GM21825 (cell line): ENCODE measurements at regions not wholly inside any gene's neighbourhood (a gene's known extent, or its start where the extent isn't known, plus 50 kb on each side); places are given as distances from the start of the nearest gene placed in this dataset.

Experiments
- ATAC-seq: cut with Tn5 transposase; IDR thresholded peaks from one replicate; pipeline ENCODE4 v1.9.1; 2021; ENCODE audit warnings: mild to moderate bottlenecking, moderate library complexity; ENCODE audit not compliant: unreplicated experiment

GRCh38 chr9:38287420-38287985, 105.0 kb upstream of the ALDH1B1 start:
- no peak for ATAC-seq

- no peak for ATAC-seq
Measured at GRCh38 chr9:38286766-38287165, 105.7 kb upstream of the ALDH1B1 start.

GRCh38 chr9:38286357-38286756, 106.1 kb upstream of the ALDH1B1 start:
- no peak for ATAC-seq

- ATAC-seq, result no peak
Measured at GRCh38 chr9:38285236-38285635, 107.3 kb upstream of the ALDH1B1 start.

- no peak for ATAC-seq
Measured at GRCh38 chr9:38284588-38285051, 107.9 kb upstream of the ALDH1B1 start.

DNA sequence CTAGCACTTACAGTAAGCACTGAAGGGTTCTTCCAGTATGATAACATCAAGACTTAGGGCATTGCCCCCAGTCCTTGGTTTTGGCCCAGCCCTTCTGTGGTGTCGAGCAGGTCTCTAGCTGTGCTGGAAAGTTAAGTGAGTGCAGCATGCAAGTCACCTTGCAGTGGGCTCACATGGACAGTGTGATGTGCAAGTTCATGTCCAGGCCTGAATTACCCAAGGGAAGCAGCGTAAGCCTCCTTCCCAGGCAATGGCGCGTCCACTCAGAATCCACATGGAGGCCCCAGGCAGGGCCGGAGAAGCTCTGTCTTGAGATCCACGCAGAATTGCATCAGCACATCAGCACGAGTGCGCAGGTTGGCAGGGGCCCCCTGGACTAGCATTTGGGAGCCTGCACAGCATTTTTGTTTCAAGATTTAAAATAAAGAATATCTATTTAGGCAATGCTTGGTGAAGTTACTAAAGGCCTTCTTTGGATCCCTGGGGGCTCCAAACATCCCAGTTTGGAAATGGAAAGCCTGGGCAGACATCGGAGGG, 108.4 kb upstream of the ALDH1B1 start:
- ATAC-seq, result no peak

GRCh38 chr9:38282756-38283155, 109.7 kb upstream of the ALDH1B1 start:
- ATAC-seq, result no peak

DNA sequence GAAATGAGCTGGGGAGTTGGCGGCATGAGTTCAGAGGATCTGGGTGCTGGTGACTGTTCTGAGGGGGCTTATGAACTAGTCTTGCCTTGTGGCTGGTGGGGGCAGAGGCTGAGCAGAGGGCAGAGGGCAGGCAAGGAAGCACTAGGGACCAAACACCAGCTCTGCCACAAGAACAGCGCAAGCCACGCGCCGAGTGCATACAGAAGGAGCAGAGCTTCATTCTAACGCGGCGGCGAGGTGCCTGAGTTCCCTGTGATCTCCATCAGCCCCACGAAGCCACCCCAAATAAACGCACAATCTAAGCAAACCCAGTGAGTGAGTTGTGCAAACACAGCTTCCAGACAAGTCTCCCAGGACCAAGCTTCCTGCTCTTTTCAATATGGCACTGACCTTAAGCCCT, 110.6 kb upstream of the ALDH1B1 start:
- ATAC-seq, result no peak

DNA sequence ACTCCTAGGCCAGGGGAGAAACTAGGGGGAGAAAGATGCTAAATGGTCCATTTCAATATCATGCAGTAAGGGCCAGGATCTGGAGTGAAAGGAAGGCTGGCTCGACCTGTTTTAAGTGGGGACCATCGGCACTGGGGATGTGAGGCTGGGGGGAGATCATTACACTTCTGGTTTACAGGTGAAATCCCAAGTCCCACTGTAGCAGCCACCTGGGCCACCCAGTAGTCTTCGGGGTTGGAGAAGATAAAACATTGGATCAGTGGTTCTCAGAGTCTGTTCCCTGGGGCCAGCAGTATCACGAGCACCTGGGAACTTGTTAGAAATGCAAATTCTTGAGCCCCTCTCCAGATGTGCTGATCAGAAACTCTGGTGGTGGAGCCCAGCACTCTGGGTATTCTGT, 111.3 kb upstream of the ALDH1B1 start:
- no peak for ATAC-seq

DNA sequence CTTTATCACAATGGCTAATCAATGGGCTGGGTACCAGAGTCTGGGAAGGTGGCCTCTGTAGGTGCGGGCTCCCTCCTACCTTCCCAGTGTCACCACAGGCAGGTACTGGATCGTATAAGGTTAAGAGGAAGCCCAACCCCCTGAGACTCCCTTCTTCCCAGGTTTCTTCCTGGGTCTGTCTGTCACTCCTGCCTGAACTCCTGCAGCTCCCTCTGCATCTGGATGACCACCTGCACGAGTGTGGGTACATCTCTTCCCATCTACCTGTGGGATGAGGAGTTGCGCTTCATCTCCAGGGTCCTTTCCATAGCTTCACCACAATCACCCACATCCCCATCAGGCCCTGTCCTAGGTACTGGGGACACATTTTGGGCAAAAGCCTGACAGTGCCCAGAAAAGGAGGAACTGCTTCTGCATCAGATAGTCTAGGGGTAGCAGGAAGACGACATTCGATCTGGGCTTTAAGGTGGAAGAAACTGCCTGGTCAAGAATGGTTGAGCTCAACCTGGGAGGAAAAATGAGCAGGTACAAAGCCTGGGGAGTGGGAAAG, 112.2 kb upstream of the ALDH1B1 start:
- no peak for ATAC-seq

GRCh38 chr9:38278931-38279679, 113.4 kb upstream of the ALDH1B1 start:
- ATAC-seq, result no peak

DNA sequence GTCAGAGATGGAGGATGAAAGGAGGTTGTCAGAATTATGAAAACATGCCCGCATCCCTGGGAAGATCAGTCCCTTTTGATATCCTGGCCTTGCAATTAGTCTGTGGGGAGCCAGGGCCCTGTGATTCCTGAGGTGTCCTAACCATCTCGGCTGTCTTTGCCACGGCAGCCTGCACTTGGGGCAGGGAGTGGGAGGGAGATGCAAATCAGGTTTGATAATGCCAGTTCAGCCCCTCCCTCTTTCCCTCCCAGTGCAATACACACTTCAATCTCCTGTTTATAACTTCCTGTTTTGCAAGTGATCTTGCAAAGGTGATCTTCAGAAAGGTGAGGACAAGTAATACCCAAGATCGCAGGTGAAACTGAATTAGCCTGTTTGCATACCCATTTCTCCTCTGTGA, 114.0 kb upstream of the ALDH1B1 start:
- ATAC-seq, result no peak

DNA sequence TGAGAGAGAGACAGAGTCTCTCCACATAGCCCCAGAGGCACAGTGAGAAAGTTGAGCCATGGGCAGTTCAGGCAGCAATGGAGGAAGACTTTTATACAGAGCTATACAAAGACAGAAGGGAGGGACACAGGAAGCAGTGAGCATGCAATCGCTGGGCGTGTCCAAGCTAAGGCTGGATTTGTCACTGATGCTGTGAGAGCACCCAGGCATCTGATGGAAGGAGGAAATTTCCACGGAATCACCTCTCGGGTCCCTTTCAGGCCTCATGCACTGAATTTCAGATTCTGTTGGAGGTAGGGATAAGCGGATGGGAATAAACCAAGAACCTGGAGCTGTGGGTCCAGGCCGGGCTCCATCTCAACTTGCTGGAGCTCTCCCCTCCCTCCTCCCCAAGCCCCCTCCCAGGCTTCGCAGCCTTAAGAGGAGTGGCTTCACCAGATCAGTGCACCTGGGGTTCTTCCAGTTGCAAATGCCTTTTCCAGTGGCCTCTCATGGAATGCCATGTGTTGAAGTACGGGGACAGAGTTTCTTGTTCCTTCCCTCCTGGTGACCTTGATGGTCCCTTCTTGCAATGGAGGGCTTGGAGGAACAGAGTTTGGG, 114.8 kb upstream of the ALDH1B1 start:
- ATAC-seq, result no peak

DNA sequence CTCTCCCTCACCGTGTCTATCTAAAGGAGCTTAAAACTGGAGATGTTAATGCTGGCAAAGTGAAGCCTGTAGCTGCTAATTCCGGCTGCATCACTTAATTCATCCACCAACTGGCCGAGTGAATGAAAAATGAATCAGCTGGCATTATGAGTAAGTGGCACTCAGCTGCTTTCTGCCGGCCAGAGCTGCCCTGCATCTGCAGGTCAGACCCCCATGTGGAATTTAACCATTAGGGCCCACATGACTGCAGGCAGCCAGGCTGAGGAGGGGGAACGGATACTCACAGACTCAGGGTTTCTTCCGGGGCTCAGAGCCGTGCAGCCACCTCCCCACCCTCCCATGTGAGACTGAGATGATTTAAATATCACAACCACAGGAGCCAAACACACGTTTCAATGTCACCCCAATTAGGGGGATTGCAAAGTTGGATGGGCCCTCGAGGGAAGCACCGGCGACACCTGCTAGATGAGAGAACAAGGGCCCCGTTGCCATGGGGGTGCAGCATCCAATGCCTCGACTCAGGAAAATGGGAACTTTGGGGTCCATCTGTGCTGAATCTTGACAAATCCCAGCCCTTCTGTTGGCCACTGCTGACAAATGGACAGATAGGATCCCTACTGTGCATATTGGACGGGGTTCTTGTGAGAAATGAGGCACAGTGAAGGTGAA, 115.6 kb upstream of the ALDH1B1 start:
- no peak for ATAC-seq

- no peak for ATAC-seq
Measured at GRCh38 chr9:38274800-38275199, 117.7 kb upstream of the ALDH1B1 start.

DNA sequence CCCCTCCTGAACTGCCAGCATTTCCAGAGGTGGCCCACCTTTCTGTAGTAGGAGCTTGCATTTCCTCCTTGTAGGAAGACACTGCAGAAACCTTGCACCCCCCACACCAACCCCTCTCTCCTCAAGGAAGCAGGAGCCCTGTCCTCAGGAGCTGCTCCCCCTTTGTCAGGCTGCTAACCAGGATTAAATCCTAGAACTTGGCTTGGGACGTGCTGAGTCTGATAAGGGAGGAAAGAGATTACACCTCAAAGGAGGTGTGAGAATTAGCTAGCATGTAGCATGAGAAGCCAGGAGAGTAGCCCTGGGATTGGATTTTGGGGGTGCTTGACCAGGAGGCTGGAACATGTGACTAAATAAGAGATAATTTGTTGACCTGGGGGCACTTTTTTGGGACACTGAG, 119.8 kb upstream of the ALDH1B1 start:
- no peak for ATAC-seq

GRCh38 chr9:38271666-38272241, 120.7 kb upstream of the ALDH1B1 start:
- ATAC-seq, result no peak

DNA sequence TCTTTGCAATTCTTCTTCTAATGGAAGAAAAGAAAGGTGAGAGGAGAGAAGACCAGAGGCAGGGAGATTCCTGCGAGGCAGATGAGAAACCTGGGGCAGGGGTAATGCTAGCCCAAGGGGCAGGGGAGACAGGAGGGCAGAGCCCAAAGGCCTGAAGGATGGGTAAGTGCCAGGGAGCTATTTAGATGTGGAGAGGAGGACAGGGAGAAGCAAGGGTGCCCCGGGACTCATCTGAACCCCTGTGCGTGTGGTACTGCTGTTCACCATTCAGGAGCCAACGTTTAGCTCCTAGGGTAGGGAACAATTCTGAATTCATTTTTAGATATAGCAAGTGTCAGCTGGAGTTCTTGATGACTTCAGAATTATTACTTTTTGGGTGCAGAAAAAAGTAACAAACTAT, 122.7 kb upstream of the ALDH1B1 start:
- no peak for ATAC-seq

DNA sequence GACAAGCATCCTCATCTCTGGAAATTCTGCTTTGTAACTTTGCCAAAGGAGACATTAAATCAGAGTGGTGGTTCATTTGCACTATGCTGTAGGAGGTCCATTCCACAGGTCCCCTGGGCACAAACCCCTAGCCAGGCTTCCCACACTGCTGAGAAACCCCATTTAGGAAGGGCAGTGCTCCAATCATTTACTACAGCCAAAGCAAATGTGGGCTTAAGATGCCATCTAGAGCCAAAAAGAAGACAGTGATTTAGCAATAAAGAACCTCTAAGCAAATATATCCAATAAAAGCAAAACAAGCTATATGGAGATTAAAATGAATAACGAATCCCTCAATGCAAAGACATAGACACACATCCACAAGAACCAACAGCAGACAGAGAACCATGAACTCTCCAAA, 129.0 kb upstream of the ALDH1B1 start:
- no peak for ATAC-seq

DNA sequence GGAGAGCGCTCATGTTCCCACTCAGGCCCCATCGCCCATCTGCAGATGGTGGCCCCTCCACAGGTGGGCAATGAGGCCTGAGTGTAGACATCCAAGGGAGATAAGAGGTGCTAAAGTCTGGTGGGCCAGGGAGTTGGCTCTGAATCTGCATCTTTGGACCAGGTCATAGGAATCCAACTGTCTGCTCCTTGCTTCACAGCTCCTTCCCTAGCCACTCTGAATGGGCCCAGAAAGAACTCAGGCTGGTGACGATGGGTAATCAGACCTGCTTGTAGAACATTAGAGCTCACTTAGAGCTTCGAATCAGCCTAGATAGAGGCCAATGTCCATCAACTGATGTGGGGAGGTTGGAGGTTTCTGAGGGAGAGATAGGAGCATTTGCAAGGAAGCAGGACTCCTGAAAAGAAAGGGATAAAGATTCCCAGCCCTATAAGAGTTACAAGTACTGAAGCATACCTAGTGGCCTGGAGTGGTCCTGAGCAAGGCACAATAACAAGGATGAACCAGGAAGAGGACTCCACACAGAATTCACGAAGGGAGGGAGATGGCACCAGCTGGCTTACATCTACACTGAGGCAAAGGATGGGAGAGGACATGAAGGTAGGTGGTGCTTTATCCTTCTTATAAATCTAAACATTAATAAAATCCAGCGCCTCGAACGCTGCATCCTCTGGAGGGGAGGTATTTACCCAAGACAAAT, 132.8 kb upstream of the ALDH1B1 start:
- no peak for ATAC-seq
